OCI-LY7 (cell line): ENCODE measurements at regions not wholly inside any gene's neighbourhood (a gene's known extent, or its start where the extent isn't known, plus 50 kb on each side); places are given as distances from the start of the nearest gene placed in this dataset.

Source experiments
- BruUV-seq: library from RNA; stranded (reverse); fragments of 400-500 nt; replicated peaks from 2 replicates; lab custom pipeline; 2021; lab: Mats Ljungman, UMichigan
- CTCF ChIA-PET: fragments of 300-600 bp; sonication (Branson Sonifier 250); formaldehyde crosslinking; loops from one replicate; lab custom pipeline; 2022; ENCODE audit warnings: antibody characterized with exemption; ENCODE audit not compliant: unreplicated experiment; lab: Charles Lee
- POLR2A ChIA-PET: fragments of 300-600 bp; sonication (Branson Sonifier 250); formaldehyde crosslinking; loops from one replicate; lab custom pipeline; 2022; ENCODE audit warnings: antibody characterized with exemption; lab: Charles Lee
- DNase-seq: peaks from one replicate; pipeline ENCODE4 v3.0.0-alpha.2; 2015; ENCODE audit warnings: low spot score
- H2AFZ ChIP-seq: fragments of 200-600 bp; sonication (generic), shearing (Covaris generic); 2 replicates; pipeline ENCODE4 v1.6.1; 2014; ENCODE audit warnings: mild to moderate bottlenecking, antibody characterized with exemption, low read length, moderate library complexity
- H3K27ac ChIP-seq: fragments of 200-600 bp; sonication (generic); 2 replicates; pipeline ENCODE4 v1.5.1; 2014; ENCODE audit warnings: mixed run types, low read depth, mild to moderate bottlenecking, moderate library complexity, low read length, inconsistent platforms; ENCODE audit not compliant: poor library complexity, severe bottlenecking
- H3K36me3 ChIP-seq: fragments of 200-600 bp; sonication (generic); 2 replicates; pipeline ENCODE4 v1.6.1; 2014; ENCODE audit warnings: mild to moderate bottlenecking, antibody characterized with exemption, low read length, moderate library complexity, mixed read lengths; ENCODE audit not compliant: insufficient read depth
- H3K4me1 ChIP-seq: fragments of 200-600 bp; sonication (generic); 2 replicates; pipeline ENCODE4 v1.5.1; 2014; ENCODE audit warnings: mild to moderate bottlenecking, low read length; ENCODE audit not compliant: insufficient read depth, poor library complexity, severe bottlenecking
- H3K4me2 ChIP-seq: fragments of 200-600 bp; sonication (generic); 2 replicates; pipeline ENCODE4 v1.6.1; 2014; ENCODE audit warnings: mild to moderate bottlenecking, low read length
- H3K4me3 ChIP-seq: fragments of 200-600 bp; sonication (generic); 2 replicates; pipeline ENCODE4 v1.5.1; 2014; ENCODE audit warnings: mild to moderate bottlenecking, low read depth, low read length; ENCODE audit not compliant: poor library complexity, severe bottlenecking
- H3K79me2 ChIP-seq: fragments of 200-600 bp; sonication (generic); 2 replicates; pipeline ENCODE4 v1.6.1; 2016; ENCODE audit warnings: low read depth, mild to moderate bottlenecking, low read length, moderate library complexity, mixed read lengths; ENCODE audit not compliant: insufficient read depth
- H3K9me2 ChIP-seq: fragments of 200-600 bp; sonication (generic); 2 replicates; pipeline ENCODE4 v1.6.1; 2016; ENCODE audit warnings: mild to moderate bottlenecking, low read length, mixed read lengths; ENCODE audit not compliant: insufficient read depth
- H3K9me3 ChIP-seq: fragments of 200-600 bp; sonication (generic); 2 replicates; pipeline ENCODE4 v1.6.1; 2014; ENCODE audit warnings: mild to moderate bottlenecking, mixed run types, low read length, mixed read lengths
- H4K20me1 ChIP-seq: fragments of 200-600 bp; sonication (generic); 2 replicates; pipeline ENCODE4 v1.6.1; 2014; ENCODE audit warnings: mild to moderate bottlenecking, antibody characterized with exemption, low read length, moderate library complexity, mixed read lengths; ENCODE audit not compliant: insufficient read depth
- EZH2phosphoT487 ChIP-seq: fragments of 200-600 bp; sonication (generic); IDR thresholded peaks from 2 replicates; pipeline ENCODE4 v1.6.1; 2018; ENCODE audit warnings: low read depth, borderline replicate concordance, mild to moderate bottlenecking, mixed run types, antibody characterized with exemption, low read length, moderate library complexity, mixed read lengths
- intact Hi-C: fragments of 100-400 bp; cut with micrococcal nuclease; formaldehyde crosslinking; loops from one replicate; pipeline ENCODE4 v1.10.0; 2022; ENCODE audit not compliant: unreplicated experiment
- TF ChIP-seq, protein P1 (sequence below): fragments of 200-600 bp; sonication (generic); conservative IDR thresholded peaks from 2 replicates; pipeline ENCODE4 v1.5.1; 2014; ENCODE audit warnings: mild to moderate bottlenecking, antibody characterized with exemption, low read length, moderate library complexity, mixed read lengths

DNA sequence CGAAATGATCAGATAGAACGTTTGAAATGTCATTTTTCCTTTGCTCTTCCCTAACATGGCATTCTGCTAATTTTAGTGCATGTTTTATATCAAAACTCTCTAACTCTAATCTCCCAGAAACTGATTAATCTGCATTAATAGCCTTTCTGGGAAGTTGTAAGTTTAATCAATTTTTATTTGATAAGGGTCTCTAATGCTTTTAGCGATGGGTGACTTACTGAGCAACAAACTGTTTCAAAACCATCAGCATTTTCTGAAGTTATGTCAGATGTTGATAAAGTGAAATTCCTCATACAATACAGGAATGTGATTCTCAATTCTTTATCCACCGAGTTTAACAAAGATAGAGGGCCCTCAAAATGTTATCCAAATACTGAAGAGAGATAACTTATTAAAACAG lies 431.6 kb upstream of the CXADR start:
- TF ChIP-seq, protein P1, sequence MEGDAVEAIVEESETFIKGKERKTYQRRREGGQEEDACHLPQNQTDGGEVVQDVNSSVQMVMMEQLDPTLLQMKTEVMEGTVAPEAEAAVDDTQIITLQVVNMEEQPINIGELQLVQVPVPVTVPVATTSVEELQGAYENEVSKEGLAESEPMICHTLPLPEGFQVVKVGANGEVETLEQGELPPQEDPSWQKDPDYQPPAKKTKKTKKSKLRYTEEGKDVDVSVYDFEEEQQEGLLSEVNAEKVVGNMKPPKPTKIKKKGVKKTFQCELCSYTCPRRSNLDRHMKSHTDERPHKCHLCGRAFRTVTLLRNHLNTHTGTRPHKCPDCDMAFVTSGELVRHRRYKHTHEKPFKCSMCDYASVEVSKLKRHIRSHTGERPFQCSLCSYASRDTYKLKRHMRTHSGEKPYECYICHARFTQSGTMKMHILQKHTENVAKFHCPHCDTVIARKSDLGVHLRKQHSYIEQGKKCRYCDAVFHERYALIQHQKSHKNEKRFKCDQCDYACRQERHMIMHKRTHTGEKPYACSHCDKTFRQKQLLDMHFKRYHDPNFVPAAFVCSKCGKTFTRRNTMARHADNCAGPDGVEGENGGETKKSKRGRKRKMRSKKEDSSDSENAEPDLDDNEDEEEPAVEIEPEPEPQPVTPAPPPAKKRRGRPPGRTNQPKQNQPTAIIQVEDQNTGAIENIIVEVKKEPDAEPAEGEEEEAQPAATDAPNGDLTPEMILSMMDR, result no peak
- no peak for TF ChIP-seq EZH2phosphoT487
- H3K9me3 ChIP-seq, result no peaks in the 10 kb centered on the region
- intact Hi-C loops, result no loop called here
- ChIA-PET POLR2A (interaction anchor here (0.6 kb wide), 1 partner anchor 38 kb away, joined by 3 read pairs; no protein-coding TSS in a partner anchor), CTCF (no interaction called here)
- H3K27ac ChIP-seq, result no peak overlapping the region
- no peak overlapping the region for H2AFZ ChIP-seq
- no peak overlapping the region for H3K4me3 ChIP-seq
- H3K9me2 ChIP-seq, result no peaks in the 10 kb centered on the region
- BruUV-seq, result no TSS peak
- no peak overlapping the region for H3K4me2 ChIP-seq
- no peaks in the 10 kb centered on the region for H3K79me2 ChIP-seq
- no peaks in the 10 kb centered on the region for H4K20me1 ChIP-seq
- DNase-seq, result no peak
- H3K4me1 ChIP-seq, result no peaks in the 10 kb centered on the region
- no peaks in the 10 kb centered on the region for H3K36me3 ChIP-seq

DNA sequence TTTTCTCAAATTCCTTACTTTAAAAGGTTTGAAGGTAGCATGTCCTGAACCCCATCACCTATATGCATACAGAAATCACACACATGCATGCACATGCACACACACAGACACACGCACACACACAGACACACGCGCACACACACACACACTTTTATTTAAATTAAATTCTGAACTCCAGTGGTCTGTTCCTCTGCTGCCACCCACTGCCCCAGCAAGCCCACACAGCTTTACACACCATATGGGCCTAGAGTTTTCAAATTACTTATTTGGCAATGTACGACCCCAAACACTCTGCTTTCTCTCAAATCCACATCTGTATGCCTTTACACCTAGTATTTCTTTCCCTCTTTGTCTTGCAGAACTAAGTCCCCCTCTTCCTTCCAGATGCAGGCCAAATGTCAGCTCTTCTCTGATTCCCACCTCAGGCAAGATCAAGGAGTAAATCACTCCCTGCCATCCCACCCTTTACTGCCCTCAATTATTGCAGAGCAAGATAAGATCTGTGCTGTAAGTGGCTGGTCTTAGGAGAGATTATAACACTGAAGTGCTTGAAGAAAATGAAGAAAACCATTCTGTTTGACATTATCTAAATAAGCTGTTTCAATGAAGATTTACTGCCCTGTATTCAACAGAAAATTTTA lies 429.9 kb upstream of the CXADR start:
- Histone ChIP-seq H3K9me3 (no peaks in the 10 kb centered on the region), H3K4me2 (no peak overlapping the region), H3K4me3 (no peak overlapping the region), H2AFZ (no peak overlapping the region), H3K27ac (no peak overlapping the region), H3K4me1 (no peaks in the 10 kb centered on the region), H3K9me2 (no peaks in the 10 kb centered on the region), H4K20me1 (no peaks in the 10 kb centered on the region), H3K79me2 (no peaks in the 10 kb centered on the region), H3K36me3 (no peaks in the 10 kb centered on the region)
- intact Hi-C loops, result no loop called here
- TF ChIP-seq, protein P1, result no peak
- no peak for TF ChIP-seq EZH2phosphoT487
- POLR2A ChIA-PET, result no interaction called here
- CTCF ChIA-PET, result no interaction called here
- DNase-seq, result no peak
- no TSS peak for BruUV-seq

GRCh38 chr21:17085707-17086106 lies 427.1 kb upstream of the CXADR start:
- no peaks in the 10 kb centered on the region for H3K4me1 ChIP-seq
- no peak overlapping the region for H3K4me3 ChIP-seq
- no peak overlapping the region for H2AFZ ChIP-seq
- H3K9me2 ChIP-seq, result no peaks in the 10 kb centered on the region
- H3K36me3 ChIP-seq, result no peaks in the 10 kb centered on the region
- no peak for DNase-seq
- ChIA-PET CTCF (no interaction called here), POLR2A (interaction anchor here (0.5 to 0.9 kb wide), 3 partner anchors 18 to 592 kb away, joined by 5 read pairs; no protein-coding TSS in a partner anchor)
- H3K79me2 ChIP-seq, result no peaks in the 10 kb centered on the region
- H3K9me3 ChIP-seq, result no peaks in the 10 kb centered on the region
- intact Hi-C loops, result no loop called here
- TF ChIP-seq EZH2phosphoT487, result no peak
- TF ChIP-seq, protein P1, result no peak
- no peak overlapping the region for H3K4me2 ChIP-seq
- no peak overlapping the region for H3K27ac ChIP-seq
- no TSS peak for BruUV-seq
- H4K20me1 ChIP-seq, result no peaks in the 10 kb centered on the region
